HG03565 (cell line): ENCODE measurements at regions not wholly inside any gene's neighbourhood (a gene's known extent, or its start where the extent isn't known, plus 50 kb on each side); places are given as distances from the start of the nearest gene placed in this dataset.
"Not testable (repeated sequence)": the region's sequence is repeated elsewhere in the genome, so short reads cannot be mapped to it uniquely, and the experiment has no call there.

ENCODE experiments used
- ATAC-seq: cut with Tn5 transposase; IDR thresholded peaks from one replicate; pipeline ENCODE4 v1.9.1; 2021; ENCODE audit warnings: mild to moderate bottlenecking, moderate library complexity; ENCODE audit not compliant: unreplicated experiment

GRCh38 chr2:87311896-87312441 is 290.3 kb upstream of the PLGLB1 start:
- not testable (repeated sequence) for ATAC-seq

GRCh38 chr2:87314622-87315021 is 293.0 kb upstream of the PLGLB1 start:
- ATAC-seq = not testable (repeated sequence)

- peak; percentile 54 for ATAC-seq
These were observed 293.7 kb upstream of the PLGLB1 start for GRCh38 chr2:87315183-87315902.

- not testable (repeated sequence) for ATAC-seq
These were observed 295.5 kb upstream of the PLGLB1 start for GRCh38 chr2:87317193-87317592.

- not testable (repeated sequence) for ATAC-seq
These were observed 297.3 kb upstream of the PLGLB1 start for GRCh38 chr2:87318814-87319491.

- not testable (repeated sequence) for ATAC-seq
These were observed 298.1 kb upstream of the PLGLB1 start for GRCh38 chr2:87319705-87320104.

GRCh38 chr2:87321201-87321600 is 299.6 kb upstream of the PLGLB1 start:
- ATAC-seq = not testable (repeated sequence)

- ATAC-seq = not testable (repeated sequence)
These were observed 302.8 kb upstream of the PLGLB1 start for GRCh38 chr2:87324335-87325041.

- not testable (repeated sequence) for ATAC-seq
These were observed 303.6 kb upstream of the PLGLB1 start for GRCh38 chr2:87325042-87325910.

GRCh38 chr2:87325911-87326294 is 304.3 kb upstream of the PLGLB1 start:
- ATAC-seq = not testable (repeated sequence)

- not testable (repeated sequence) for ATAC-seq
These were observed 305.1 kb upstream of the PLGLB1 start for GRCh38 chr2:87326754-87327153.

- not testable (repeated sequence) for ATAC-seq
These were observed 306.2 kb upstream of the PLGLB1 start for GRCh38 chr2:87327648-87328371.

GRCh38 chr2:87329529-87329928 is 307.9 kb upstream of the PLGLB1 start:
- ATAC-seq = not testable (repeated sequence)

GRCh38 chr2:87330486-87330885 is 308.8 kb upstream of the PLGLB1 start:
- ATAC-seq = not testable (repeated sequence)

- ATAC-seq = not testable (repeated sequence)
These were observed 310.4 kb upstream of the PLGLB1 start for GRCh38 chr2:87331940-87332583.

GRCh38 chr2:87334888-87335287 is 313.2 kb upstream of the PLGLB1 start:
- not testable (repeated sequence) for ATAC-seq

- not testable (repeated sequence) for ATAC-seq
These were observed 317.4 kb upstream of the PLGLB1 start for GRCh38 chr2:87338998-87339397.

- not testable (repeated sequence) for ATAC-seq
These were observed 320.0 kb upstream of the PLGLB1 start for GRCh38 chr2:87341601-87342014.

GRCh38 chr2:87342175-87342574 is 320.5 kb upstream of the PLGLB1 start:
- not testable (repeated sequence) for ATAC-seq
